ENCODE measurements at regions not wholly inside any gene's neighbourhood (a gene's known extent, or its start where the extent isn't known, plus 50 kb on each side); places are given as distances from the start of the nearest gene placed in this dataset.

DNA sequence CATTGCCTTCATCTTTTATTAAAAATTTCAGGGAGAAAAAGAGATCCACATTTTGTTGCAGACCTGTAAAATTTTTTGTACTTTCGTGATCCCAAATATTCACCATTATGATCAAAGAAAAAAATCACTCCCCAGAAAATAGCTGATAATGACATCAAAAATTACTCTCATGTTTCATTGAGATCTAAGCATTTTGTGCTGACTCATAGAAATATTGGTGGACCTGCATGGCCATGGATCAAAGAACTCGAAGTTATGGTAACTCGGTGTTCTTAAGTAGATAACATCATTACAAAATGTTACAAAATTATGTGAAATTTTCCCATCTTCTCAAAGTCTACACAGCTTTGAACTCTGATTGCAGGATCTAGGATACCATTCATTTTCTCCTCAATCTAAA, 135.8 kb downstream of the PTGER3 start:
- DNase-seq, result no peak
- H3K9me3 ChIP-seq, result no peaks in the 10 kb centered on the region
- WGBS, 2 donors (ENCODE audit: low coverage in 1 of 2), result 76 to 86% methylated on average over 3 of the region's 3 CpGs

DNA sequence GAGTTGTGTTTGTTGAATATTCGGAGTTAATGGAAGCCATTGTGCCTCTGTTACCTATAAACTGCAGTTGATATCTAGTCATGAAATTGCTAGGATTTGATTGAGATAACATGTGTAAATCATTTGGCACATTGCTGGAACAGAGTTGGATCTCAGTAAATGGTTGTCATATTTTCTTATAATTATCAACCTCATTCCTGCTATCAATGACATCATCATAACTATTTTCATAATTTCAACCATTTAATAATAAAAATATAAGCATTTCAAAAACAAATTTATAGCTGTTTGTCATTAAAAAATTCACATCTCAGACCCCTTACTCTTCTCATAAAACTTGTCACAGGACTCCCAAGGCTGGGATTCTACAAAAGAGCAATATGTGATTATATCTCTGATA, 133.4 kb downstream of the PTGER3 start:
- no peak for DNase-seq
- in situ Hi-C loops (cut with MboI; ENCODE audit: low pct_ligation_motif_present in 1 of 4, low pct_unique_long_range_greater_than_20kb in 1 of 4, low sequenced_read_pairs in 3 of 4), result no loop called here
- WGBS, 2 donors (ENCODE audit: low coverage in 1 of 2), result 85 to 93% methylated on average over 1 of the region's 1 CpG

More for the DNA sequence above, 135.8 kb downstream of the PTGER3 start:
- in situ Hi-C loops (cut with MboI; ENCODE audit: low pct_ligation_motif_present in 1 of 4, low pct_unique_long_range_greater_than_20kb in 1 of 4, low sequenced_read_pairs in 3 of 4), result no loop called here
- Histone ChIP-seq H3K4me3 (no peak overlapping the region), H3K27ac (no peak overlapping the region), H3K4me1 (no peaks in the 10 kb centered on the region), H3K36me3 (no peaks in the 10 kb centered on the region), H3K27me3 (no peaks in the 10 kb centered on the region)
- no peak for TF ChIP-seq POLR2AphosphoS5 (IDR thresholded peaks at IDR 0.05)
- no peak for TF ChIP-seq POLR2A (IDR thresholded peaks at IDR 0.05)
- no peak for TF ChIP-seq EP300 (IDR thresholded peaks at IDR 0.05; ENCODE audit: low read depth)
- TF ChIP-seq, protein P1, sequence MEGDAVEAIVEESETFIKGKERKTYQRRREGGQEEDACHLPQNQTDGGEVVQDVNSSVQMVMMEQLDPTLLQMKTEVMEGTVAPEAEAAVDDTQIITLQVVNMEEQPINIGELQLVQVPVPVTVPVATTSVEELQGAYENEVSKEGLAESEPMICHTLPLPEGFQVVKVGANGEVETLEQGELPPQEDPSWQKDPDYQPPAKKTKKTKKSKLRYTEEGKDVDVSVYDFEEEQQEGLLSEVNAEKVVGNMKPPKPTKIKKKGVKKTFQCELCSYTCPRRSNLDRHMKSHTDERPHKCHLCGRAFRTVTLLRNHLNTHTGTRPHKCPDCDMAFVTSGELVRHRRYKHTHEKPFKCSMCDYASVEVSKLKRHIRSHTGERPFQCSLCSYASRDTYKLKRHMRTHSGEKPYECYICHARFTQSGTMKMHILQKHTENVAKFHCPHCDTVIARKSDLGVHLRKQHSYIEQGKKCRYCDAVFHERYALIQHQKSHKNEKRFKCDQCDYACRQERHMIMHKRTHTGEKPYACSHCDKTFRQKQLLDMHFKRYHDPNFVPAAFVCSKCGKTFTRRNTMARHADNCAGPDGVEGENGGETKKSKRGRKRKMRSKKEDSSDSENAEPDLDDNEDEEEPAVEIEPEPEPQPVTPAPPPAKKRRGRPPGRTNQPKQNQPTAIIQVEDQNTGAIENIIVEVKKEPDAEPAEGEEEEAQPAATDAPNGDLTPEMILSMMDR (IDR thresholded peaks at IDR 0.05), result no peak
- intact Hi-C loops (cut with DNase I; ENCODE audit: low total_unique reads), result no loop called here

DNA sequence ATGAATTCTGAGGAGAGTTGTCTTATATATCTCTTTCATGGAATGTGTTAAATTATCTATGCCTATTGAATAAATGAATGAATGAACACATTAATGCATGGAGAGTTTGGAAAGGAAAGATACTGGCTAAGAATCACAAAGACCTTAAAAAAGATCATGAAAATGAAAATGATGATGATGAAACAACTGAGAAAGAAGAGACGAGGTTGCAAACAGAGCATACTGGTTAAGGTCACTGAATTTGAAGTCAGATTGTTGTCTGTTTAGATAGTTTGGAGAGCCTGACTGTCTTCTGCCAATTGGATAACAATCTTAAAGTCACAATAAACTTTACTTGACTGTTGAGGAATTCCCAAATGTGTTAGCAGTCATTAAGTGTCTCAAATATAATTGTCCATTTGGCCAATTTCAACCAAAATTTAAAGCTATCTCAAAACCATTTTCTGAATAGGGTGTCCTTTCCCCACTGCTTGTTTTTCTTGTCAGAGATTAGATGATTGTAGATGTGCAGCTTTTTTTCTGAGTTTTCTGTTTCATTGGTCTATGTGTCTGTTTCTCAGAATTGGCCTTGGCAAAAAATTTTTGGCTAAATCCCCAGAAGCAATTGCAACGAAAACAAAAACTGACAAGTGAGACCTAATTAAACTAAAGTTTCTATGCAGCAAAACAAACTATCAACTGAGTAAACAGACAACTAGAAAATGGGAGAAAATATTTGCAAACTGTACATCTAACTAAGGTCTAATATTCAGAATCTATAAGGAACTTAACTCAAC, 132.2 kb downstream of the PTGER3 start:
- WGBS, 2 donors (ENCODE audit: low coverage in 1 of 2), result 31% methylated on average over 2 of the region's 2 CpGs
- in situ Hi-C loops (cut with MboI; ENCODE audit: low pct_ligation_motif_present in 1 of 4, low pct_unique_long_range_greater_than_20kb in 1 of 4, low sequenced_read_pairs in 3 of 4), result no loop called here
- H3K4me3 ChIP-seq, result no peak overlapping the region

More for the DNA sequence above, 133.4 kb downstream of the PTGER3 start:
- no peaks in the 10 kb centered on the region for H3K36me3 ChIP-seq
- H3K27ac ChIP-seq, result no peak overlapping the region
- H3K4me3 ChIP-seq, result no peak overlapping the region
- intact Hi-C loops (cut with DNase I; ENCODE audit: low total_unique reads), result no loop called here
- H3K4me1 ChIP-seq, result no peaks in the 10 kb centered on the region
- H3K9me3 ChIP-seq, result no peaks in the 10 kb centered on the region
- no peaks in the 10 kb centered on the region for H3K27me3 ChIP-seq
- no peak for TF ChIP-seq EP300 (IDR thresholded peaks at IDR 0.05; ENCODE audit: low read depth)
- TF ChIP-seq POLR2AphosphoS5 (IDR thresholded peaks at IDR 0.05), result no peak
- TF ChIP-seq POLR2A (IDR thresholded peaks at IDR 0.05), result no peak
- TF ChIP-seq, protein P1 (IDR thresholded peaks at IDR 0.05), result no peak

DNA sequence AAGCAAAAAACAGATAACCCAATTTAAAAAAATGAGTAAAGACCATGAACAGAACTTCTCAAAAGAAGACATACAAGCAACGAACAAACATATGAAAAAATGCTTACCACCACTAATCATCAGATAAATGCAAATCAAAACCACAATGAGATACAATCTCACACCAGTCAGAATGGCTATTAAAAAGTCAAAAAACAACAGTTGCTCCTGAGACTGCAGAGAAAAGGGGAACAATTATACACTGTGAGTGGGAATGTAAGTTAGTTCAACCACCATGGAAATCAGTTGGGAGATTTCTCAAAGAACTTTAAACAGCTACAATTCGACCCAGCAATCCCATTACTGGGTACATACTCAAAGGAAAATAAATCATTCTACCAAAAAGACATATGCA, 131.6 kb downstream of the PTGER3 start:
- no peaks in the 10 kb centered on the region for H3K9me3 ChIP-seq
- WGBS, 2 donors (ENCODE audit: low coverage in 1 of 2), result 28 to 42% methylated on average over 2 of the region's 2 CpGs
- intact Hi-C loops (cut with DNase I; ENCODE audit: low total_unique reads) (no loop called here), in situ Hi-C loops (cut with MboI; ENCODE audit: low pct_ligation_motif_present in 1 of 4, low pct_unique_long_range_greater_than_20kb in 1 of 4, low sequenced_read_pairs in 3 of 4) (no loop called here)
- H3K4me1 ChIP-seq, result no peaks in the 10 kb centered on the region
- H3K27me3 ChIP-seq, result no peaks in the 10 kb centered on the region
- no peak for TF ChIP-seq POLR2A (IDR thresholded peaks at IDR 0.05)
- DNase-seq, result no peak
- no peak overlapping the region for H3K4me3 ChIP-seq
- no peaks in the 10 kb centered on the region for H3K36me3 ChIP-seq
- H3K27ac ChIP-seq, result no peak overlapping the region

More for the DNA sequence above, 132.2 kb downstream of the PTGER3 start:
- Histone ChIP-seq H3K36me3 (no peaks in the 10 kb centered on the region), H3K27ac (no peak overlapping the region), H3K27me3 (no peaks in the 10 kb centered on the region), H3K9me3 (no peaks in the 10 kb centered on the region), H3K4me1 (no peaks in the 10 kb centered on the region)
- intact Hi-C loops (cut with DNase I; ENCODE audit: low total_unique reads), result no loop called here
- TF ChIP-seq EP300 (IDR thresholded peaks at IDR 0.05; ENCODE audit: low read depth), result no peak
- TF ChIP-seq POLR2AphosphoS5 (IDR thresholded peaks at IDR 0.05), result no peak
- no peak for TF ChIP-seq POLR2A (IDR thresholded peaks at IDR 0.05)
- TF ChIP-seq, protein P1 (IDR thresholded peaks at IDR 0.05), result no peak
- no peak for DNase-seq
